Stomach (tissue), 8 donors: ENCODE measurements at regions not wholly inside any gene's neighbourhood (a gene's known extent, or its start where the extent isn't known, plus 50 kb on each side); places are given as distances from the start of the nearest gene placed in this dataset.

Source experiments
- DNase-seq, 2 donors: peaks; one replicate each; pipeline versions ENCODE4 v3.0.0 to v3.0.0-alpha.2; 2013 to 2019
- H3K27ac ChIP-seq, 5 donors: fragments of 200-600 bp in 4 of 5; sonication (generic) in 4 of 5; one replicate each; pipeline ENCODE4 v1.5.1; 2013 to 2019; ENCODE audit warnings: mild to moderate bottlenecking in 1 of 5, moderate library complexity in 1 of 5
- H3K27me3 ChIP-seq, 3 donors: fragments of 200-600 bp; sonication (generic); one replicate each; pipeline ENCODE4 v1.5.1; 2017 to 2019; ENCODE audit warnings: mixed run types in 1 of 3
- H3K36me3 ChIP-seq, 4 donors: fragments of 200-600 bp; sonication (generic); 1 replicate in 3 of 4; 2 replicates in 1 of 4; pipeline ENCODE4 v1.5.1; 2016 to 2019
- H3K4me1 ChIP-seq, 4 donors: fragments of 200-600 bp; sonication (generic); one replicate each; pipeline ENCODE4 v1.5.1; 2016 to 2019
- H3K4me3 ChIP-seq, 4 donors: fragments of 200-600 bp; sonication (generic) in 3 of 4; one replicate each; pipeline ENCODE4 v1.5.1; 2016 to 2019; ENCODE audit warnings: mild to moderate bottlenecking in 1 of 4
- H3K9me3 ChIP-seq, 4 donors: fragments of 200-600 bp; sonication (generic); one replicate each; pipeline ENCODE4 v1.5.1; 2016 to 2019
- CTCF ChIP-seq, 7 experiments: fragments of 450-650 bp in 4 of 7; fragments of 200-600 bp in 3 of 7; sonication (generic) in 3 of 7; IDR thresholded peaks; one replicate each; pipeline ENCODE4 v1.5.1; 2016 to 2019; ENCODE audit warnings: antibody characterized with exemption in 7 of 7, control low read depth in 2 of 7, mild to moderate bottlenecking in 1 of 7
- EP300 ChIP-seq: sonication (generic); formaldehyde crosslinking; IDR thresholded peaks from one replicate; pipeline ENCODE4 v1.6.1; 2017; ENCODE audit warnings: antibody characterized with exemption
- POLR2A ChIP-seq, 4 donors: fragments of 450-650 bp; IDR thresholded peaks; one replicate each; pipeline ENCODE4 v1.6.1; 2016; ENCODE audit warnings: antibody characterized with exemption in 4 of 4, control low read depth in 2 of 4, mild to moderate bottlenecking in 1 of 4, moderate library complexity in 1 of 4
- POLR2AphosphoS5 ChIP-seq, 3 donors: sonication (generic); formaldehyde crosslinking; IDR thresholded peaks; one replicate each; pipeline ENCODE4 v1.6.1; 2016; ENCODE audit warnings: antibody characterized with exemption in 3 of 3
- WGBS, 5 donors: extraction: QIAGEN DNeasy Blood & Tissue Kit in 3 of 5; methylation state at CpG; one replicate each; pipeline versions ENCODE4 v1.1.5 to v1.1.7; 2013 to 2018; 5-methylcytosine and 5-hydroxymethylcytosine counted together
- intact Hi-C: fragments of 100-400 bp; cut with DNase I; formaldehyde crosslinking; loops from one replicate; pipeline ENCODE4 v1.15.1; 2023; ENCODE audit warnings: low total_unique reads
- donor health status: healthy with polysubstance abuse.
- donor health status: Bipolar disorder and iron deficiency.
- donor health status: healthy.

GRCh38 chr2:129759472-129760010 is 219.9 kb upstream of the RAB6C start:
- DNase-seq = no peak
- H3K27ac ChIP-seq = no peak overlapping the region
- no peaks in the 10 kb centered on the region for H3K9me3 ChIP-seq
- H3K36me3 ChIP-seq = no peaks in the 10 kb centered on the region
- no peak overlapping the region for H3K4me3 ChIP-seq
- H3K27me3 ChIP-seq = no peaks in the 10 kb centered on the region
- intact Hi-C loops = no loop called here
- TF ChIP-seq CTCF (IDR thresholded peaks at IDR 0.05) (no peak), EP300 (no peak), POLR2A (IDR thresholded peaks at IDR 0.05) (no peak), POLR2AphosphoS5 (IDR thresholded peaks at IDR 0.05) (no peak)
- H3K4me1 ChIP-seq = peaks cover 0 to 11% (median 4%) of the 10 kb centered on the region in 4 donors
- WGBS, 5 donors = 89 to 100% (median 96%) methylated on average over 2 of the region's 2 CpGs

- no peaks in the 10 kb centered on the region for H3K36me3 ChIP-seq
- DNase-seq = no peak
- 90 to 94% (median 94%) methylated on average over 7 of the region's 7 CpGs for WGBS, 5 donors
Measured at GRCh38 chr2:129760669-129761068, 218.8 kb upstream of the RAB6C start.

GRCh38 chr2:129761569-129762021 is 217.9 kb upstream of the RAB6C start:
- Histone ChIP-seq H3K27me3 (peaks cover 0 to 18% (median 3%) of the 10 kb centered on the region in 3 donors), H3K4me3 (no peak overlapping the region), H3K4me1 (peaks cover 0 to 11% (median 4%) of the 10 kb centered on the region in 4 donors), H3K36me3 (no peaks in the 10 kb centered on the region), H3K9me3 (no peaks in the 10 kb centered on the region), H3K27ac (no peak overlapping the region)
- WGBS, 5 donors = 90 to 100% (median 94%) methylated on average over 6 to 10 of the region's 10 CpGs
- intact Hi-C loops = no loop called here
- TF ChIP-seq POLR2A (IDR thresholded peaks at IDR 0.05) (no peak), POLR2AphosphoS5 (IDR thresholded peaks at IDR 0.05) (no peak), EP300 (no peak), CTCF (IDR thresholded peaks at IDR 0.05) (no peak)
- DNase-seq = peak in 1 of 2 donors; percentile 21

More at GRCh38 chr2:129760669-129761068, 218.8 kb upstream of the RAB6C start:
- Histone ChIP-seq H3K4me1 (peaks cover 0 to 11% (median 4%) of the 10 kb centered on the region in 4 donors), H3K9me3 (no peaks in the 10 kb centered on the region), H3K4me3 (no peak overlapping the region), H3K27ac (no peak overlapping the region), H3K27me3 (peaks cover 0 to 9% (median 0%) of the 10 kb centered on the region in 3 donors)
- TF ChIP-seq EP300 (no peak), POLR2A (IDR thresholded peaks at IDR 0.05) (no peak), POLR2AphosphoS5 (IDR thresholded peaks at IDR 0.05) (no peak), CTCF (IDR thresholded peaks at IDR 0.05) (no peak)
- intact Hi-C loops = no loop called here

- no peaks in the 10 kb centered on the region for H3K36me3 ChIP-seq
- WGBS, 5 donors = 85 to 91% (median 88%) methylated on average over 8 of the region's 8 CpGs
Measured at GRCh38 chr2:129762386-129763189, 216.9 kb upstream of the RAB6C start.

More at GRCh38 chr2:129762386-129763189, 216.9 kb upstream of the RAB6C start:
- Histone ChIP-seq H3K9me3 (no peaks in the 10 kb centered on the region), H3K27ac (no peak overlapping the region), H3K4me3 (no peak overlapping the region), H3K4me1 (peaks cover 0 to 11% (median 4%) of the 10 kb centered on the region in 4 donors), H3K27me3 (peaks cover 0 to 18% (median 3%) of the 10 kb centered on the region in 3 donors)
- intact Hi-C loops = no loop called here
- TF ChIP-seq CTCF (IDR thresholded peaks at IDR 0.05) (no peak), POLR2AphosphoS5 (IDR thresholded peaks at IDR 0.05) (no peak), EP300 (no peak), POLR2A (IDR thresholded peaks at IDR 0.05) (no peak)
- no peak for DNase-seq
